LNCaP clone FGC (cell line): ENCODE measurements at regions not wholly inside any gene's neighbourhood (a gene's known extent, or its start where the extent isn't known, plus 50 kb on each side); places are given as distances from the start of the nearest gene placed in this dataset.

Source experiments
- DNase-seq: peaks from one replicate; pipeline ENCODE4 v3.0.0-alpha.2; 2011; ENCODE audit warnings: low read depth
- H3K4me3 ChIP-seq: 2 replicates; pipeline ENCODE4 v1.5.1; 2011; ENCODE audit warnings: mild to moderate bottlenecking, low read depth, low read length, control low read depth
- CTCF ChIP-seq: IDR thresholded peaks from 2 replicates; pipeline ENCODE4 v1.5.1; 2012; ENCODE audit warnings: mild to moderate bottlenecking; ENCODE audit not compliant: control insufficient read depth, insufficient read depth; ENCODE audit errors: extremely low read depth

- no peak overlapping the region for H3K4me3 ChIP-seq
- DNase-seq, result no peak
- TF ChIP-seq CTCF, result no peak
Observed at GRCh38 chr20:56060486-56060885, 55.2 kb upstream of the CBLN4 start.

GRCh38 chr20:56069016-56069415 is 63.7 kb upstream of the CBLN4 start:
- no peak for DNase-seq
- TF ChIP-seq CTCF, result no peak
- no peak overlapping the region for H3K4me3 ChIP-seq

GRCh38 chr20:56072165-56072564 is 66.8 kb upstream of the CBLN4 start:
- H3K4me3 ChIP-seq, result no peak overlapping the region
- no peak for TF ChIP-seq CTCF
- no peak for DNase-seq

- no peak for DNase-seq
- H3K4me3 ChIP-seq, result no peak overlapping the region
- no peak for TF ChIP-seq CTCF
Observed at GRCh38 chr20:56088375-56088774, 83.1 kb upstream of the CBLN4 start.

GRCh38 chr20:56091628-56092234 is 86.4 kb upstream of the CBLN4 start:
- H3K4me3 ChIP-seq, result no peak overlapping the region
- no peak for TF ChIP-seq CTCF
- no peak for DNase-seq

- TF ChIP-seq CTCF, result no peak
- DNase-seq, result no peak
- no peak overlapping the region for H3K4me3 ChIP-seq
Observed at GRCh38 chr20:56094228-56094627, 88.9 kb upstream of the CBLN4 start.

GRCh38 chr20:56098981-56099500 is 93.7 kb upstream of the CBLN4 start:
- H3K4me3 ChIP-seq, result no peak overlapping the region
- TF ChIP-seq CTCF, result no peak
- DNase-seq, result no peak
